Muscle layer of colon (tissue), 2 donors: ENCODE measurements at regions not wholly inside any gene's neighbourhood (a gene's known extent, or its start where the extent isn't known, plus 50 kb on each side); places are given as distances from the start of the nearest gene placed in this dataset.

Source experiments
- H3K27ac ChIP-seq: one replicate; pipeline ENCODE4 v1.7.0; 2013; ENCODE audit warnings: low read depth, mild to moderate bottlenecking, low read length, moderate library complexity
- H3K27me3 ChIP-seq, 2 donors: one replicate each; pipeline ENCODE4 v1.7.0; 2013; ENCODE audit warnings: low read length in 2 of 2, mild to moderate bottlenecking in 2 of 2; ENCODE audit not compliant: insufficient read depth in 2 of 2, control insufficient read depth in 1 of 2
- H3K36me3 ChIP-seq: one replicate; pipeline ENCODE4 v1.7.0; 2013; ENCODE audit warnings: mild to moderate bottlenecking, low read length; ENCODE audit not compliant: insufficient read depth
- H3K4me1 ChIP-seq: one replicate; pipeline ENCODE4 v1.7.0; 2013; ENCODE audit warnings: mild to moderate bottlenecking, low read length; ENCODE audit not compliant: insufficient read depth
- H3K4me3 ChIP-seq, 2 donors: one replicate each; pipeline ENCODE4 v1.7.0; 2013; ENCODE audit warnings: low read length in 2 of 2, low read depth in 1 of 2, mild to moderate bottlenecking in 1 of 2, moderate library complexity in 1 of 2
- H3K9ac ChIP-seq: one replicate; pipeline ENCODE4 v1.7.0; 2013; ENCODE audit warnings: low read length
- H3K9me3 ChIP-seq: one replicate; pipeline ENCODE4 v1.7.0; 2013; ENCODE audit warnings: mild to moderate bottlenecking, low read length
- donor health status: abdominal sarcoma.
- donor health status: Adenocarcinoma of cecum.

GRCh38 chr15:56868170-56868569, 50.3 kb upstream of the TCF12 start:
- Histone ChIP-seq H3K9ac (no peak overlapping the region), H3K27me3 (no peaks in the 10 kb centered on the region), H3K9me3 (no peaks in the 10 kb centered on the region), H3K36me3 (no peaks in the 10 kb centered on the region), H3K4me1 (no peaks in the 10 kb centered on the region), H3K27ac (no peak overlapping the region), H3K4me3 (no peak overlapping the region)

GRCh38 chr15:56866803-56867202, 51.6 kb upstream of the TCF12 start:
- H3K4me3 ChIP-seq: no peak overlapping the region
- H3K9me3 ChIP-seq: no peaks in the 10 kb centered on the region
- H3K9ac ChIP-seq: no peak overlapping the region
- no peak overlapping the region for H3K27ac ChIP-seq
- H3K36me3 ChIP-seq: no peaks in the 10 kb centered on the region
- H3K27me3 ChIP-seq: no peaks in the 10 kb centered on the region
- no peaks in the 10 kb centered on the region for H3K4me1 ChIP-seq

GRCh38 chr15:56857828-56858227, 60.6 kb upstream of the TCF12 start:
- Histone ChIP-seq H3K36me3 (no peaks in the 10 kb centered on the region), H3K4me1 (no peaks in the 10 kb centered on the region)

GRCh38 chr15:56856934-56857333, 61.5 kb upstream of the TCF12 start:
- H3K9ac ChIP-seq: no peak overlapping the region
- no peaks in the 10 kb centered on the region for H3K4me1 ChIP-seq
- H3K36me3 ChIP-seq: no peaks in the 10 kb centered on the region
- no peaks in the 10 kb centered on the region for H3K9me3 ChIP-seq
- no peaks in the 10 kb centered on the region for H3K27me3 ChIP-seq
- no peak overlapping the region for H3K27ac ChIP-seq
- H3K4me3 ChIP-seq: no peak overlapping the region

More at GRCh38 chr15:56857828-56858227, 60.6 kb upstream of the TCF12 start:
- Histone ChIP-seq H3K27ac (no peak overlapping the region), H3K9me3 (no peaks in the 10 kb centered on the region), H3K27me3 (no peaks in the 10 kb centered on the region), H3K9ac (no peak overlapping the region), H3K4me3 (no peak overlapping the region)

GRCh38 chr15:56844892-56845291, 73.6 kb upstream of the TCF12 start:
- no peaks in the 10 kb centered on the region for H3K9me3 ChIP-seq
- H3K4me1 ChIP-seq: no peaks in the 10 kb centered on the region
- no peak overlapping the region for H3K9ac ChIP-seq
- H3K36me3 ChIP-seq: peaks cover 3% of the 10 kb centered on the region
- no peaks in the 10 kb centered on the region for H3K27me3 ChIP-seq
- H3K27ac ChIP-seq: no peak overlapping the region
- H3K4me3 ChIP-seq: no peak overlapping the region

- Histone ChIP-seq H3K9me3 (no peaks in the 10 kb centered on the region), H3K27ac (no peak overlapping the region), H3K36me3 (peaks cover 3% of the 10 kb centered on the region), H3K27me3 (no peaks in the 10 kb centered on the region), H3K9ac (no peak overlapping the region), H3K4me1 (no peaks in the 10 kb centered on the region), H3K4me3 (no peak overlapping the region)
These were observed 74.0 kb upstream of the TCF12 start for GRCh38 chr15:56844471-56844870.

- Histone ChIP-seq H3K4me3 (no peak overlapping the region), H3K9me3 (no peaks in the 10 kb centered on the region), H3K4me1 (peaks cover 12% of the 10 kb centered on the region), H3K27me3 (no peaks in the 10 kb centered on the region), H3K9ac (no peak overlapping the region), H3K27ac (no peak overlapping the region), H3K36me3 (no peaks in the 10 kb centered on the region)
These were observed 78.8 kb upstream of the TCF12 start for GRCh38 chr15:56839641-56840040.

GRCh38 chr15:56839099-56839498, 79.3 kb upstream of the TCF12 start:
- Histone ChIP-seq H3K27me3 (no peaks in the 10 kb centered on the region), H3K36me3 (no peaks in the 10 kb centered on the region), H3K9me3 (no peaks in the 10 kb centered on the region)

GRCh38 chr15:56838085-56838484, 80.4 kb upstream of the TCF12 start:
- Histone ChIP-seq H3K4me1 (peaks cover 14% of the 10 kb centered on the region), H3K4me3 (no peak overlapping the region), H3K27me3 (no peaks in the 10 kb centered on the region), H3K36me3 (no peaks in the 10 kb centered on the region), H3K9ac (no peak overlapping the region), H3K9me3 (no peaks in the 10 kb centered on the region), H3K27ac (no peak overlapping the region)

More at GRCh38 chr15:56839099-56839498, 79.3 kb upstream of the TCF12 start:
- Histone ChIP-seq H3K27ac (no peak overlapping the region), H3K9ac (no peak overlapping the region), H3K4me1 (peaks cover 14% of the 10 kb centered on the region), H3K4me3 (no peak overlapping the region)

GRCh38 chr15:56837273-56837672, 81.2 kb upstream of the TCF12 start:
- no peak overlapping the region for H3K9ac ChIP-seq
- H3K4me3 ChIP-seq: no peak overlapping the region
- H3K27ac ChIP-seq: no peak overlapping the region
- no peaks in the 10 kb centered on the region for H3K36me3 ChIP-seq
- H3K4me1 ChIP-seq: peaks cover 20% of the 10 kb centered on the region
- no peaks in the 10 kb centered on the region for H3K27me3 ChIP-seq
- no peaks in the 10 kb centered on the region for H3K9me3 ChIP-seq

- H3K36me3 ChIP-seq: no peaks in the 10 kb centered on the region
- no peak overlapping the region for H3K4me3 ChIP-seq
- no peak overlapping the region for H3K27ac ChIP-seq
- no peaks in the 10 kb centered on the region for H3K9me3 ChIP-seq
- peaks cover 29% of the 10 kb centered on the region for H3K4me1 ChIP-seq
- H3K9ac ChIP-seq: no peak overlapping the region
- no peaks in the 10 kb centered on the region for H3K27me3 ChIP-seq
These were observed 82.7 kb upstream of the TCF12 start for GRCh38 chr15:56835718-56836171.

GRCh38 chr15:56832125-56832524, 86.3 kb upstream of the TCF12 start:
- Histone ChIP-seq H3K27me3 (no peaks in the 10 kb centered on the region), H3K27ac (peak overlapping the region; percentile 42), H3K9ac (no peak overlapping the region), H3K9me3 (no peaks in the 10 kb centered on the region), H3K36me3 (no peaks in the 10 kb centered on the region), H3K4me1 (peaks cover 29% of the 10 kb centered on the region), H3K4me3 (no peak overlapping the region)
